GM18505 (cell line): ENCODE measurements at regions not wholly inside any gene's neighbourhood (a gene's known extent, or its start where the extent isn't known, plus 50 kb on each side); places are given as distances from the start of the nearest gene placed in this dataset.
"Not testable (repeated sequence)": the region's sequence is repeated elsewhere in the genome, so short reads cannot be mapped to it uniquely, and the experiment has no call there.

Source experiments
- ATAC-seq: cut with Tn5 transposase; IDR thresholded peaks from one replicate; pipeline ENCODE4 v1.9.1; 2021; ENCODE audit not compliant: unreplicated experiment
- POLR2A ChIP-seq: IDR thresholded peaks from 4 replicates; pipeline ENCODE4 v1.6.1; 2011; ENCODE audit warnings: borderline replicate concordance; ENCODE audit not compliant: insufficient read depth, insufficient read length; ENCODE audit errors: extremely low read depth

DNA sequence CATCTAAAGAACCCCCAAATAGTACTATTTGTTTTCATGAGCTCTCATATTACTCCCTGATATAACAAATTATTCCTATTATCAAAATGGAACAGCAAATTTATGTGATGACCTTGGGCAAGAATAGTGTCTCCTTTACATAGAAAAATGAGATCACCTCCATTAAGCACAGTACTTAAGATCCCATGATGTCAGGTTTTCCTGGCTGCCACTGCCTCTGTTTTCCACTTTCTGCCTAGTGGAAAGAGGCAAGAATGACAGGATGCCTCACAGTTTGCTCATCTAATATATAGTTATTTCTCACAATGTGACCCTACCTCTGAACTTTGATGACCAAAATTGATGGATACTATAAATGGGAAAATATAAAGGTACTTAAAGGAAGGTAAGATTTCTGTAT is 260.1 kb upstream of the SGK1 start:
- no peak for ATAC-seq
- no peak for TF ChIP-seq POLR2A

DNA sequence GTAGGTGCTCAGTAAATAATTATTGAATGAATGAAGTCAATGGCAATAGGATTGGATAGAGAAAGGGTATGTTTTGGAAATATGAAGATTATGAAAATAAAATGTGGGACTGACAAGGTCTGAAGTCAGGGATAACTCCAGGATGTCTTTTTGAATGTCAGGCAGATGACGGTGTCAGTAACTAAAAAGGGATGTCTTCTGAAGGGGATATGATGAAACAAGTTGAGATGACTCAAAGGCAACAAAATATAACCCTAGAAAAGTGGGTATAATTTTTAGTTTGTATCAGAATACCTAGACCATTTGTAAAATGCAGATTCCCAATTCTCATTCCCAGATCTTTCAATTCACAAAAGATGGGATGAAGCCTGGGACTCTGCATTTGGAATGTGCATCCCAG is 257.3 kb upstream of the SGK1 start:
- ATAC-seq: no peak
- TF ChIP-seq POLR2A: no peak

DNA sequence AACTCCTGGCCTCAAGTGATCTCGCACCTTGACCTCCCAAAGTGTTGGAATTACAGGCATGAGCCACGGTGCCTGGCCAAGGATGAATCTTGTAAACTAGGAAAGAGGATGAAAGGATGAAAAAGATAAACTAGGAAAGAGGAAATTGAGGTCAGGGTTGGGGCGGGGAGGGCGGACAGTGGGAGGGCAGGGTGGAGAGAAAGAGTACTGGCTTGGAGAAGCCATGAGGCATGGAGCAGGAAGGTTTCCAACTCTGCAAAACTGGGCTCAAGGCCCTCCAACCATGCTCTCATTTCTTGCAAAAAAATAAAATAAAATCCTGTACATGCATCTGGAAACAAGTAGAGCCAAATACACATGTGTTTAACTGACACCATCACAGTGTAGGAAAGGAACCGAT is 256.6 kb upstream of the SGK1 start:
- no peak for ATAC-seq

DNA sequence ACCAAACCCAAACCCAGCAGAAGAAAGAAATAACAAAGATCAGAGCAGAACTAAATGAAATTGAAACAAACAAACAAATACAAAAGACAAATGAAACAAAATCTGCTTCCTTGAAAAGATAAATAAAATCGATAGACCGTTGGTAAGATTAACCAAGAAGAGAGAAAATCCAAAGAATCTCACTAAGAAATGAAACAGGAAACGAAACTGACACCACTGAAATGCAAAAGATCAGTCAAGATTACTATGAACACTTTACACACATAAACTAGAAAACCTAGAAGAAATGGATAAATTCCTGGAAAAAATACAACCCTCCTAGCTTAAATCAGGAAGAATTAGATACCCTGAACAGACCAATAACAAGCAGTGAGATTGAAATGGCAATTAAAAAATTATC is 252.1 kb upstream of the SGK1 start:
- not testable (repeated sequence) for ATAC-seq

More for the DNA sequence above, 256.6 kb upstream of the SGK1 start:
- no peak for TF ChIP-seq POLR2A

DNA sequence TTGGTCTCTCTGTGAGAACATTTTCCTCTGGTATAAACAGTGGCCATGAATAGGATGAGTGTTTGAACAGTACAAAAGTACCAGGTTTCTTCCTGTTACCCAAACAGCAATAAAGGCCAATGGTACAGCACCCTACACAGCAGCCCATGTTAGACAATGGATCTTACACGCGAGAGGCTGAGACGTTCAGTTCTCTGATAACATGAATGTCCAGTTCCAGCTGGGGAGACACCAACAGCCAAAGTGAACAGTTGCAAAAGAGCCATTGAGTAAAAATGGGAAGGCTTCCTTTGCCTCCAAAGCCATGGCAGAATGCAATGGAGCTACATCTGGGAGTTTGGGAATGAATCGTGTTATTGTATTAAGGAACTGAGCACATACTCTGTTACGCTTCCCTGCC is 246.8 kb upstream of the SGK1 start:
- TF ChIP-seq POLR2A: no peak
- ATAC-seq: no peak

DNA sequence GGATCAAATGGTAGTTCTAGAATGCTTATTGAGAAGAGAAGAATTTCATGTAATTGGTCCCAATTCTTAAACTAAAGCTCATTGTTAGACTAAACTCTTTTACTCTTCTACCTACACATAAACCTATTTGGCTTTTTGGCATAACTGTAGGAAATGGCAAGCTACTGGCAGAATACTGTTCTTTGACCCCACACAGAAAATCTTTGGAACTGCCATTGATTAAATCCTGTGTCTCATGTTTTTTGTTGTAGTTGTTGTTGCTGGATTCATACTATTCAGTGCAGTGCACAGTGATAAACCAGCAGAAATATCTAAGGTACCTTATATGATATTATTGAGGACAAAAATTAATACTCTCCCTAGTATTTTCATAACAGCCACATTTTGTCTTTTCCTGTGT is 242.1 kb upstream of the SGK1 start:
- no peak for TF ChIP-seq POLR2A
- no peak for ATAC-seq

DNA sequence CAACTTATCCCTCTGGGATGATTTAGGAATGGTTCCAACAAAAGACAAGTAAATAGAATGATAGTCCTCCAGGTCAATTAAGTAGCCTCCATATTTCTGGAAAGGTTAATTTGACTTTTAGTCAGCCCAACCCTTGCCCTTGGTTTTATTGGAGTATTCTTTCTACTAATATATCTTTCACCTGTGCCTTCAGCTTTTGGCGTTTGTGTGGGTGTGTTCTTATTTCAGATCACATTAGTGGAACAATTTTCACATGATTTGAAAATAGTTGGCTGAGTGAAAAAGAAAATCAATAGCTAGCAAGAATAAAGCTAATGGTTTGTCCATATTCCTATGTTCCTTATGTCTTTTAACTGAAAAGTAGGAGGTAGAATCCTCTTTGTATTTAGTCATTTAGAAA is 239.6 kb upstream of the SGK1 start:
- TF ChIP-seq POLR2A: no peak
- no peak for ATAC-seq

DNA sequence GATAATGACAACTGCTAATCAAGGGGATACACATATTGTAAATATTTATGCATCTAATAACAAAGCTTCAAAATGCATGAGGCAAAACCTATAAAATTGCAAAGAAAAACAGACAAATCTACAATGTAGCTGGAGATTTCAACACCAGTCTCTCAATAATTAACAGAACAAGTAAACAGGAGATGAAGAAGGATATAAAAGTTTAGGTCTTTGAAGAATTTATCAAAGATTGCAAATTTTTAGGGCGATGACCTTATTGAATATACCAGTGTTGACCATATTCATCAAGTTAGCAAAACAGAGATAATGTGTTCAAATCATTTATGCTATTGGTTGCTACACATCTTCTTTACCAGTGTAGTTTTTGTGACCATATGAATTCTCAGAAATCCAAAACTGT is 237.8 kb upstream of the SGK1 start:
- no peak for ATAC-seq
- TF ChIP-seq POLR2A: no peak

DNA sequence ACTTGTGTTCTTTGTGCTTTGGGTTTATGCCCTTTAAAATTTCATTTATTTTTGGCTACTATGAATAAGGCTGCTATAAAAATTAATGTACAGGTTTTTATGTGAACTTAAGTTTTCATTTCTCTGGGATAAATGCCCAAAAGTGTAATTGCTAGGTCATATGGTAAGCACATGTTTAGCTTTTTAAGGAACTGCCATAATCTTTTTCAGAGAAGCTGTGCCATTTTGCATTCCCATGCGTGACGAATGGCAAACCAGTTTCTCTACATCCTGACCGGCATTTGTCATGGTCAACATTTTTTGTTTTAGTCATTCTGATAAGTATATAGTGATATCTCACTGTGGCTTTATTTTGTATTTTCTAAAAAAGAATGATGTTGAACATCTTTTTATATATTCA is 236.0 kb upstream of the SGK1 start:
- TF ChIP-seq POLR2A: no peak
- no peak for ATAC-seq

DNA sequence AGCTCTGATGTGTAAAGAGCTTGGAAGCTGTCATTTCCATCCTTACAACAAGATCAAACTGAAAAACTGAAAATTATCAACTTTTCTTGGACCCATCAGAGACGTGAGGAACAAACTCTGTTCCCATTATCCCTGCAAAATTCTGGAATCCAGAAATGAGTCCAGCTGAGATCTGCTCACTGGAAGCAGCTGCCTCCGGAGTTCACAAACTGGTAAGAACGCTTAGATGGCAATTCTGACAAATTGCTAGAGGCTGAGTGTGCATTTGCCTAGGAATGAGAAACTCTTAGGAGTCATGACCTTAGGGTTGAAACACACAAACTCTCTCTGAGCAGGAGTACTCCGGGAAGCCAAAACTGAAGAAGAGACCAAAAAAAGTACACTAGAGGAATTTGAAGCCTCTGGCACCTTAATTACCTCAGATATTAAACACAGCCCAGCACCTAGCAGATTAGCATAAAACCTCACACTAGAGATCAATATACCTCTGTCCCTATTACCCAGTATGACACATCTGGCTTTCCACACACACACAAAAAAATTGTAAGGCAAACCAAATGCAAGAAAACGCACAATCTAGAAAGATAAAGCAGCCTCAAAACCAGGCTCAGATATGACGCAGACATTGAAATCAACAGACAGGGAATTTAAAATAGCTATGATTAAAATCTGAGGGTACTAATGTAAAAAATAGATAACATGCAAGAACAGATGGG is 233.5 kb upstream of the SGK1 start:
- no peak for ATAC-seq
- TF ChIP-seq POLR2A: no peak

DNA sequence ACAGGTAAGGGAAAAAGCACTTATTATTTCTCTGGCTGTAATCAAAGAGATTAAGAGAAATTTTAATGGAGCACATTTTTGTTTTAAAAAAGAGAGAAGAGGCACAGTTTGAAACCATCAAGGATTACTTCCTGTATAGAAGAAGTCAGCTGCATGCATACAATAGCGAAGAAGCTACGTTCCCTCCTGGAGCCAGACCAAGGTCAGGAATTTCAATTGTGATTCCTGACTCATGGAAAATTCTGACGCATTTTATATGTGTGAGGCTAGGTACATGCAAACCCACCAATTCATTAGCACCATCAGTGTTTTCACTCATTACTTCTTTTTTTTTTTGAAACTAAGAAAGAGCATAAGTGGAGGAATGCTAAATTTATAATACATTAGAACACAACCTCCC is 232.7 kb upstream of the SGK1 start:
- ATAC-seq: no peak
- TF ChIP-seq POLR2A: no peak

DNA sequence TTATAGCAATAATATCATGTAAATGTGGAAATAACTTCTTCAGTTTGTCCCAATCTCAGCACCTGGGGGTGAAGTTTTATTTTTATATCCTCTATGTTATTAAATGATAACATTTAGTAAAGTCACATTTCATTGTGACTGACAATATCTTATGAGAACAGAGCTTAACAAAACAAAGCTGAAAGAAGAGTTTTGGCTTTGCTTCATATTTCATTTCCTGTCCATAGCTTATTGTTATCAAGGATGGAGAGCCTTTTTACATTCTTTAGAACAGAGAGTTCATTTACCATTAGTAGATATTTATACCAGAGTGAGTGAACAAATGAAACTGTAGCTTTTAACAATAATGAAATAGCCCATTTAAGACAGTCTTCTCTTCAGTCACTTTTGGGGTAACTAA is 231.9 kb upstream of the SGK1 start:
- no peak for ATAC-seq

DNA sequence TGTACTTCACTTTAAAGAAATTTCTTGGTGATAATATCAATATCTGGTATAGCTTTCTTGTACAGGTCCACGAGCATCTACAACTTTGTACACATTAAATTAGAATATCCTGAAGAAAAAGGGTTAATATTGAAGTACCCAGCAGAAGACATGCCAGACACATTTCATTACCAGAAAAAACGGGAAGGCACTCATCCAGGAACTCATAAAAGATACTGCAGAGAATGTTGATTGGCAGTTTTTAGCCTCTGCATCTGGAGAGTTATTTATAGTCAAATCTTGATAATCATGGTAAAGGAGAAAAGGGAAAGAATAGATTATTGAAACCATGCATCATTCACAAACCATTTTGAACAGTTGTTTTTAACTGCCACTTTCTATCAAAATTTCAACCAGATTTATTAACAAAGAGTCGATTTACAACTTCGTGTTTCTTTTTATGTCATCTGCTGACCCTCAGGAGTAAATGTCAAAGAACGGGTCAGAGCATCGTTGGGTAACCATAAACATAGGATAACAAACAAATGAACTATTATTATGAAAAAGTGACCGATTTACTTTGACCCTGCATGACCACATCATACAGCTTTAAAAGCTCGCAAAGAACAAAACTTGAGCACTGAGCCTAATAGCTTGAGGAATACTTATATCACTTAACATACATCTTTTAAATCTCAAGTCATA is 229.2 kb upstream of the SGK1 start:
- no peak for TF ChIP-seq POLR2A
- no peak for ATAC-seq

More for the DNA sequence above, 231.9 kb upstream of the SGK1 start:
- TF ChIP-seq POLR2A: no peak

DNA sequence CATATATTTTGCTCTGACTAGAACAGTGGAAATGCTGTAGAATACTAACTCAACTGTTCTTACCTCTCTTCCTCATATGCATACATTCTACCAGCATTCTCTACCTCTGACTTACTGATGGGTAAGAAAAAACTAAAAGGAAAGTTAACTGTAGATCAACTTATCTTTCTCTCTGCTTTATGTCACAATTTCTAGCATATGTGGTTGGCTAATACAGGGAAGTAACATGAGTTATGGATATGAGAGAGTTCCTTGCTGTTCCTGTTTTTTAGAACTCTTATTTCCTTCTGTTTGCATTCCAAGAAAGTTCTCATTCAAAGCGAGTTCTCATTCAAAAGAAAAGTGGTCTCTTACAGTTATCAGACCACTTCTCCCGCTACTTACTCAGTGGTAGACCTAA is 226.8 kb upstream of the SGK1 start:
- no peak for ATAC-seq

More for the DNA sequence above, 226.8 kb upstream of the SGK1 start:
- TF ChIP-seq POLR2A: no peak
